A549 (cell line): ENCODE measurements at regions not wholly inside any gene's neighbourhood (a gene's known extent, or its start where the extent isn't known, plus 50 kb on each side); places are given as distances from the start of the nearest gene placed in this dataset.

Experiments used
- CEBPB ChIP-seq, 2 experiments: fragments of >200 bp in 1 of 2; sonication (Bioruptor Twin) in 1 of 2; formaldehyde crosslinking in 1 of 2; IDR thresholded peaks; 2 replicates each; pipeline ENCODE4 v1.6.1; 2012 to 2016
- EP300 ChIP-seq, 2 experiments: fragments of >200 bp; sonication (Bioruptor Twin); formaldehyde crosslinking; IDR thresholded peaks; 2 replicates in 1 of 2; 3 replicates in 1 of 2; pipeline ENCODE4 v1.6.1; 2016 to 2017
- FOSL2 ChIP-seq, 2 experiments: fragments of 450-650 bp in 1 of 2; fragments of >200 bp in 1 of 2; sonication (Bioruptor Twin) in 1 of 2; formaldehyde crosslinking; IDR thresholded peaks; 2 replicates each; pipeline versions ENCODE4 v1.5.0 to v1.6.1; 2016 to 2020; ENCODE audit warnings: mild to moderate bottlenecking in 1 of 2, moderate library complexity in 1 of 2
- HDAC2 ChIP-seq: fragments of 200-600 bp; sonication (generic); IDR thresholded peaks from 2 replicates; pipeline ENCODE4 v1.6.1; 2016
- KDM5A ChIP-seq: fragments of 200-600 bp; sonication (generic); IDR thresholded peaks from 2 replicates; pipeline ENCODE4 v1.6.1; 2016; ENCODE audit warnings: antibody characterized with exemption, mild to moderate bottlenecking
- POLR2A ChIP-seq: IDR thresholded peaks from 2 replicates; pipeline ENCODE4 v1.6.1; 2012; ENCODE audit warnings: mild to moderate bottlenecking, low read length
- RFX5 ChIP-seq: fragments of 450-650 bp; IDR thresholded peaks from 2 replicates; pipeline ENCODE4 v1.7.1; 2014; ENCODE audit warnings: antibody characterized with exemption, mild to moderate bottlenecking, moderate library complexity
- ZNF302 ChIP-seq: fragments of 250-450 bp; sonication (Bioruptor Pico); IDR thresholded peaks from 2 replicates; pipeline ENCODE4 v1.9.0; 2021; ENCODE audit warnings: inconsistent platforms, mild to moderate bottlenecking, moderate library complexity
- TF ChIP-seq, protein P1 (sequence below): fragments of >200 bp; sonication (Bioruptor Twin); formaldehyde crosslinking; IDR thresholded peaks from 3 replicates; pipeline ENCODE4 v1.5.1; 2016
- TF ChIP-seq, protein P2 (sequence below): fragments of 200-600 bp; sonication (generic); IDR thresholded peaks from 2 replicates; pipeline ENCODE4 v1.6.1; 2016; ENCODE audit warnings: antibody characterized with exemption, mild to moderate bottlenecking, moderate library complexity
- TF ChIP-seq, protein P3 (sequence below): fragments of 150-350 bp; IDR thresholded peaks from 2 replicates; pipeline ENCODE4 v1.6.1; 2014; ENCODE audit warnings: low read depth, mild to moderate bottlenecking, low read length
- TF ChIP-seq, protein P4 (sequence below): IDR thresholded peaks from 2 replicates; pipeline ENCODE4 v1.6.1; 2012

DNA sequence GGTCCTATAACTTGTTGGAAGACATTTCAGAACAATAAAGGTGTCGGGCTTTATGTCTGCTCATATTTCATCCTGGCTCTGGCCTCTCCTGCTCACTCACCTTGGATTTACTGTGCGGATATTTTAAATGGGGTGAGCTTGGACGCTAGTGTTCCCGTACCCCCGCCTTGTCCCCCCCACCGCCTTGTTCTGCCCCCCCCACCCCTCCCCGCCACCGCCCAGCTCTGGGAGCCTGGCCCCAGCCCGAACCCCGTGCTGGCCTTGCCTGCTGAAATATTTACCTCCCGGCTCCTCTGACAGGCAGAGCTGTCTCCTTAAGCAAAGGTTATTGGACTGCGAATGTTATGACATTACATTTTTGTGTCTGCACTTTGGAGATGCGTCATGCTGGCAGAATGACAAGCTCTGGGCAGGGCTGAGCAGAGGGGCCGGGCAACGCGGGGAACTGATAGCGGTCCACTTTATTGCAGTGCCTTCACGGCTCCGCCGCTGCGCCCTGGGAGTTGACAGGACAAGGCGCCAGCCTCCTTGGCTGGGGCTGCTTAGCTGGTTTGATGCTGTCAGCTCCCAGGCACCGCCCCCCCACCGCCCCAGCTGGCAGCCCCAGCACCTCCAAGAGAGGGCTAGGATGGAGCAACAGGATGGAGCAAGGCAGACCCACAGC is 222.5 kb upstream of the GSE1 start:
- TF ChIP-seq, protein P1, sequence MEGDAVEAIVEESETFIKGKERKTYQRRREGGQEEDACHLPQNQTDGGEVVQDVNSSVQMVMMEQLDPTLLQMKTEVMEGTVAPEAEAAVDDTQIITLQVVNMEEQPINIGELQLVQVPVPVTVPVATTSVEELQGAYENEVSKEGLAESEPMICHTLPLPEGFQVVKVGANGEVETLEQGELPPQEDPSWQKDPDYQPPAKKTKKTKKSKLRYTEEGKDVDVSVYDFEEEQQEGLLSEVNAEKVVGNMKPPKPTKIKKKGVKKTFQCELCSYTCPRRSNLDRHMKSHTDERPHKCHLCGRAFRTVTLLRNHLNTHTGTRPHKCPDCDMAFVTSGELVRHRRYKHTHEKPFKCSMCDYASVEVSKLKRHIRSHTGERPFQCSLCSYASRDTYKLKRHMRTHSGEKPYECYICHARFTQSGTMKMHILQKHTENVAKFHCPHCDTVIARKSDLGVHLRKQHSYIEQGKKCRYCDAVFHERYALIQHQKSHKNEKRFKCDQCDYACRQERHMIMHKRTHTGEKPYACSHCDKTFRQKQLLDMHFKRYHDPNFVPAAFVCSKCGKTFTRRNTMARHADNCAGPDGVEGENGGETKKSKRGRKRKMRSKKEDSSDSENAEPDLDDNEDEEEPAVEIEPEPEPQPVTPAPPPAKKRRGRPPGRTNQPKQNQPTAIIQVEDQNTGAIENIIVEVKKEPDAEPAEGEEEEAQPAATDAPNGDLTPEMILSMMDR: no peak
- TF ChIP-seq FOSL2 (IDR thresholded peaks at IDR 0.05) (0 out of 2 replicates have a peak, but pooled peaks have one; percentile 14), FOSL2 (CRISPR knock-in tag; IDR thresholded peaks at IDR 0.05) (peak; percentile 77), HDAC2 (no peak), CEBPB (IDR thresholded peaks at IDR 0.05) (no peak), KDM5A (no peak), ZNF302 (CRISPR knock-in tag) (no peak), EP300 (IDR thresholded peaks at IDR 0.05) (no peak), RFX5 (no peak), POLR2A (no peak)
- TF ChIP-seq, protein P2, sequence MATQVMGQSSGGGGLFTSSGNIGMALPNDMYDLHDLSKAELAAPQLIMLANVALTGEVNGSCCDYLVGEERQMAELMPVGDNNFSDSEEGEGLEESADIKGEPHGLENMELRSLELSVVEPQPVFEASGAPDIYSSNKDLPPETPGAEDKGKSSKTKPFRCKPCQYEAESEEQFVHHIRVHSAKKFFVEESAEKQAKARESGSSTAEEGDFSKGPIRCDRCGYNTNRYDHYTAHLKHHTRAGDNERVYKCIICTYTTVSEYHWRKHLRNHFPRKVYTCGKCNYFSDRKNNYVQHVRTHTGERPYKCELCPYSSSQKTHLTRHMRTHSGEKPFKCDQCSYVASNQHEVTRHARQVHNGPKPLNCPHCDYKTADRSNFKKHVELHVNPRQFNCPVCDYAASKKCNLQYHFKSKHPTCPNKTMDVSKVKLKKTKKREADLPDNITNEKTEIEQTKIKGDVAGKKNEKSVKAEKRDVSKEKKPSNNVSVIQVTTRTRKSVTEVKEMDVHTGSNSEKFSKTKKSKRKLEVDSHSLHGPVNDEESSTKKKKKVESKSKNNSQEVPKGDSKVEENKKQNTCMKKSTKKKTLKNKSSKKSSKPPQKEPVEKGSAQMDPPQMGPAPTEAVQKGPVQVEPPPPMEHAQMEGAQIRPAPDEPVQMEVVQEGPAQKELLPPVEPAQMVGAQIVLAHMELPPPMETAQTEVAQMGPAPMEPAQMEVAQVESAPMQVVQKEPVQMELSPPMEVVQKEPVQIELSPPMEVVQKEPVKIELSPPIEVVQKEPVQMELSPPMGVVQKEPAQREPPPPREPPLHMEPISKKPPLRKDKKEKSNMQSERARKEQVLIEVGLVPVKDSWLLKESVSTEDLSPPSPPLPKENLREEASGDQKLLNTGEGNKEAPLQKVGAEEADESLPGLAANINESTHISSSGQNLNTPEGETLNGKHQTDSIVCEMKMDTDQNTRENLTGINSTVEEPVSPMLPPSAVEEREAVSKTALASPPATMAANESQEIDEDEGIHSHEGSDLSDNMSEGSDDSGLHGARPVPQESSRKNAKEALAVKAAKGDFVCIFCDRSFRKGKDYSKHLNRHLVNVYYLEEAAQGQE: no peak
- TF ChIP-seq, protein P3, sequence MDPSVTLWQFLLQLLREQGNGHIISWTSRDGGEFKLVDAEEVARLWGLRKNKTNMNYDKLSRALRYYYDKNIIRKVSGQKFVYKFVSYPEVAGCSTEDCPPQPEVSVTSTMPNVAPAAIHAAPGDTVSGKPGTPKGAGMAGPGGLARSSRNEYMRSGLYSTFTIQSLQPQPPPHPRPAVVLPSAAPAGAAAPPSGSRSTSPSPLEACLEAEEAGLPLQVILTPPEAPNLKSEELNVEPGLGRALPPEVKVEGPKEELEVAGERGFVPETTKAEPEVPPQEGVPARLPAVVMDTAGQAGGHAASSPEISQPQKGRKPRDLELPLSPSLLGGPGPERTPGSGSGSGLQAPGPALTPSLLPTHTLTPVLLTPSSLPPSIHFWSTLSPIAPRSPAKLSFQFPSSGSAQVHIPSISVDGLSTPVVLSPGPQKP: no peak
- TF ChIP-seq, protein P4, sequence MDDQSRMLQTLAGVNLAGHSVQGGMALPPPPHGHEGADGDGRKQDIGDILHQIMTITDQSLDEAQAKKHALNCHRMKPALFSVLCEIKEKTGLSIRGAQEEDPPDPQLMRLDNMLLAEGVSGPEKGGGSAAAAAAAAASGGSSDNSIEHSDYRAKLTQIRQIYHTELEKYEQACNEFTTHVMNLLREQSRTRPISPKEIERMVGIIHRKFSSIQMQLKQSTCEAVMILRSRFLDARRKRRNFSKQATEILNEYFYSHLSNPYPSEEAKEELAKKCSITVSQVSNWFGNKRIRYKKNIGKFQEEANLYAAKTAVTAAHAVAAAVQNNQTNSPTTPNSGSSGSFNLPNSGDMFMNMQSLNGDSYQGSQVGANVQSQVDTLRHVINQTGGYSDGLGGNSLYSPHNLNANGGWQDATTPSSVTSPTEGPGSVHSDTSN: no peak
